ENCODE measurements at regions not wholly inside any gene's neighbourhood (a gene's known extent, or its start where the extent isn't known, plus 50 kb on each side); places are given as distances from the start of the nearest gene placed in this dataset.
"Not testable (repeated sequence)": the region's sequence is repeated elsewhere in the genome, so short reads cannot be mapped to it uniquely, and the experiment has no call there.

DNA sequence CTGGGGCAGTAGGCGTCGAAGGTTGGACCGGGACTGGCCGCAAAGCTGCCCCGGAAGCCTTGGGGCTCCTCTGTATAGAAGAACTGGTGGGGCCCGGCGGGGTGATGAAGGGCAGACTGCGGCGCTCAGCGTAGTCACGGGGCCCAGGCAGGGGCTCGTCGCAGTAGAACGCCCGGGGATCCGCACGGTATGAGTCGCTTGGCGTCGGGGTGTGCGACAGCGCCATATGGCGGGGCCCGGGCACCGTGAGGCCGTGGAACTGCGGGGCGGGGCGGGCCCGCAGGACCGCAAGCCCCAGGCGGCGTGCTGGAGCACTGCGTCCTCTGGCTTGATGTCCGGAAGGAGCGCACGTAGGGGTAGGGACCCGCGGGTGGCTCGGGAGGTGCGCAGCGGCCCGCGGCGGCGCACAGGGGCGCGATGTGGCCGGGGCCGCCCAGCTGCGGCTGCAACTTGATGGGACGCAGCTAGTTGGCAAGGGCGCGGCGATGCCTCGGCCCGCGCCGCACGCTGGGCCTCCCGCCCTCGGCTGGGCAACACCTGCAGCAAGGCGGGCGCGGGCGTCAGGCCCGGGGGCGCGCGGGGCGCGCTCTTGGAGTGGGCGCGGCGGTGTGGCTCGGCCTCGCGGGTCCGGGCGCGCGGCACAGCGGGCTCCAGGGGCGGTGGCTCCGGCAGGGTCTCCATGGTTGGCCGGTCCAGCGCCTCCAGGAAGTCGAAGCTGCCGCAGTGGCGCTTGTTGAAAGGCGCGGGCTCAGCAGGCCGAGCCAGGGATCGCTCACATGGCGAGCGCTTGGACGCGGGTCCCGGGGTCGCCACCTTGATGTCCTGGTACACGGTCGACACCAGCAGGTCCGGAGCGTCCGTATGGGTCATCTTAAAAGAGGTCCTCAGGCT lies 251.4 kb downstream of the ANKRD30B start:
- Mint-ChIP-seq H3K27me3 (ENCODE audit: unreplicated experiment) (peaks cover 3% of the 10 kb centered on the region), H3K4me3 (ENCODE audit: unreplicated experiment) (no peak overlapping the region), H3K36me3 (ENCODE audit: low read depth, unreplicated experiment) (no peaks in the 10 kb centered on the region), H3K27ac (ENCODE audit: unreplicated experiment) (no peak overlapping the region), H3K4me1 (ENCODE audit: unreplicated experiment) (no peaks in the 10 kb centered on the region), H3K9me3 (ENCODE audit: unreplicated experiment) (no peaks in the 10 kb centered on the region)
- DNase-seq (ENCODE audit: low spot score), result peak; percentile 26
- TF ChIP-seq, protein P1, sequence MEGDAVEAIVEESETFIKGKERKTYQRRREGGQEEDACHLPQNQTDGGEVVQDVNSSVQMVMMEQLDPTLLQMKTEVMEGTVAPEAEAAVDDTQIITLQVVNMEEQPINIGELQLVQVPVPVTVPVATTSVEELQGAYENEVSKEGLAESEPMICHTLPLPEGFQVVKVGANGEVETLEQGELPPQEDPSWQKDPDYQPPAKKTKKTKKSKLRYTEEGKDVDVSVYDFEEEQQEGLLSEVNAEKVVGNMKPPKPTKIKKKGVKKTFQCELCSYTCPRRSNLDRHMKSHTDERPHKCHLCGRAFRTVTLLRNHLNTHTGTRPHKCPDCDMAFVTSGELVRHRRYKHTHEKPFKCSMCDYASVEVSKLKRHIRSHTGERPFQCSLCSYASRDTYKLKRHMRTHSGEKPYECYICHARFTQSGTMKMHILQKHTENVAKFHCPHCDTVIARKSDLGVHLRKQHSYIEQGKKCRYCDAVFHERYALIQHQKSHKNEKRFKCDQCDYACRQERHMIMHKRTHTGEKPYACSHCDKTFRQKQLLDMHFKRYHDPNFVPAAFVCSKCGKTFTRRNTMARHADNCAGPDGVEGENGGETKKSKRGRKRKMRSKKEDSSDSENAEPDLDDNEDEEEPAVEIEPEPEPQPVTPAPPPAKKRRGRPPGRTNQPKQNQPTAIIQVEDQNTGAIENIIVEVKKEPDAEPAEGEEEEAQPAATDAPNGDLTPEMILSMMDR (IDR thresholded peaks at IDR 0.05; ENCODE audit: unreplicated experiment), result no peak

DNA sequence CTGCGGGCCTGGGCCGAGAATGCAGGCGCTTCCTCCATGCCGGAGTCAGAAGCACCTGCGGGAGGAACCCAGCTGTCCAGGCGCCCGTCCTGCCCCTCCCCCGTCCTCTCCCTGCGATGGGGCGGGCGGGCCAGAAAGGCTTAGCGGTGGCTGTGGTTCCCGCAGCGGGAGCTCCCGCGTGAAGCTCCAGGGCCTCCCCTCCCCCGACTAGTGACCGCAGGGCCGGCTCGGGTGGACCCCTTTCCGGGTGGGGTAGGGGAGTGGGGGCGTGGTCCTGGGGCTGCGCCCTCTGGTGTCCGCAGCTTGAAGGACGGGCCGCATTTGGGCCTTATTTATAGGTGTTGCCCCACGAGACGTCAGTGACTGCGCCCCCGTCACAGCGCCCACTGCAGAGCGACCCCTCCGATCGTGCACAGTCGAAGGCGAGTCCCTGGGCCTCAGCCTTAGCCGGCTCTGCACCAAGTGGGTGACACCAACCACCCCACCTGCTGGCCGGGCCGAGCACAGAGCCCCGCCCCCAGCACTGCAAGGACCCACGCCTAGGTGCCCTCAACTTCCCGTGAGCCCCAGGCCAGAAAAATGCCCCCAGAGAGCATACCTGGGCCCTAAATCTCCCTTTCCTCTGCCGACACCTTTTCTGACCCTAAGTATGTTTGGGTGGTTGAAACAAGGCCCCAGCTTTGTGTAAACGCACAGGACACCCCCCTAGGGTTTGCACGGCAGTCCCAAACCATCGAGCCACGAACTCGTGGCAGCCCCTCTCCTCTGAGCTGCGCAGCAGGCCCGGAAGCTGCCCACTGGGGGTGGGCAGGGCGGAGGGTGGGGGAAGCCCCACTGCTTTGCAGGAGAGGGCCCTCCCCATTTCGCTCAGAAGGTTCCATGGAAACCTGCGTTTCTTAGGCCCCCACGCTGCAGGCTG lies 252.4 kb downstream of the ANKRD30B start:
- DNase-seq (ENCODE audit: low spot score), result peak; percentile 32
- TF ChIP-seq, protein P1 (IDR thresholded peaks at IDR 0.05; ENCODE audit: unreplicated experiment), result peak; percentile 54
- not testable (repeated sequence) for H3K4me1 Mint-ChIP-seq (ENCODE audit: unreplicated experiment); H3K9me3 Mint-ChIP-seq (ENCODE audit: unreplicated experiment); H3K36me3 Mint-ChIP-seq (ENCODE audit: low read depth, unreplicated experiment); H3K27me3 Mint-ChIP-seq (ENCODE audit: unreplicated experiment); H3K4me3 Mint-ChIP-seq (ENCODE audit: unreplicated experiment); H3K27ac Mint-ChIP-seq (ENCODE audit: unreplicated experiment)

DNA sequence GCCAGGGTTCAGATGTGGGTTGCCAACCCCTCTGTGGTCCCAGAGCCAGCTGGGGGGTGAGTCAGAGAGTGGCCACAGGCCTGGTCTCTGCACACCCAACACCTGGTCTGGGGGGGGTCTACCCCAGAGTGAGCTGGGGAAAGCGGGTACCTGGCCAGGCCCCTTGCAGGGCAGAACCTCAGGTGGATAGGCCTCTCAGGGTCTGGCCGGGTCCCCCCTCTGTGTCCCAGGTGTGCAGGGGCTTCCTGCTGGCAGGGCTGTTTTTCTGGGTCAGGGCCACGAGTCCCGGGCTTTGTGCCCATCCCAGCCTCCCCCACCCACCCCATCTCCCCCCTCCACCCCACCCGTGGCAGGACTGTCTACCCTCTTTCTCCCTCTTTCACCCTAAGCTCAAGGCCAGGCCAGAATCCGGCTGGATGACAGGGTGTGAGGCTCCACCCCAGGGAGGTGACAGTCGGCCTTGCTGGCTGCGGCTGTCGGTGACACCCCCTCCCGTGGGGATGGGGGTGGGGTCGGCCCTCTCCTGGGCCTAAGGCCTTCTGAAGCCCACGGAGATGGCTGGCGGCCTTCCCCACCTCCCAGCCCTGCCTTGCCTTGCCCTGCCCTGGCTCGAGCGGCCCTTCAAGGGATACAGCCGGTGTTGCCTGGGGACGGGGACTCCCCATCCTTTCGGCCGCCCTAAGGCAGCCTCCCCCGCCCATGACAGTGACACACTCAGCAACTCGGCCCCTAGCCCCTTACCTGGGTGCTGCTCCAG lies 253.2 kb downstream of the ANKRD30B start:
- not testable (repeated sequence) for H3K4me3 Mint-ChIP-seq (ENCODE audit: unreplicated experiment)

DNA sequence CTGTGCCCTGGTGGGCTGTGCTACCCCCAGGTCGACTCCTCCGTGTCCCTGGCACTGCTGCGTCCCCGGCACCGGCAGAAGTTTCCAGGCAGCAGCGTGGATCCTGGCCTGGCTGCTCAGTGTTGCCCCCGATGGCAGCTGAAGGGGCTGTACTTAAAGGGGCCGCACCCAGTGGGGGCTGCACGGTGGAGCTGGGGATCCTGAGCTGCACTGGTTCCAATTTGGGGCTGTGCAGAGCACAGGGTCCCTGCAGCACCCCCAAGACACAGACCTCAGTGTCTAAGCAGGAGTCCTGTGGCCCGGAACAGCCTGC lies 253.8 kb downstream of the ANKRD30B start:
- not testable (repeated sequence) for H3K4me3 Mint-ChIP-seq (ENCODE audit: unreplicated experiment); H3K36me3 Mint-ChIP-seq (ENCODE audit: low read depth, unreplicated experiment); H3K4me1 Mint-ChIP-seq (ENCODE audit: unreplicated experiment); H3K27ac Mint-ChIP-seq (ENCODE audit: unreplicated experiment); DNase-seq (ENCODE audit: low spot score); H3K9me3 Mint-ChIP-seq (ENCODE audit: unreplicated experiment); H3K27me3 Mint-ChIP-seq (ENCODE audit: unreplicated experiment)

More for the DNA sequence above, 253.2 kb downstream of the ANKRD30B start:
- H3K9me3 Mint-ChIP-seq (ENCODE audit: unreplicated experiment); DNase-seq (ENCODE audit: low spot score); H3K36me3 Mint-ChIP-seq (ENCODE audit: low read depth, unreplicated experiment); H3K4me1 Mint-ChIP-seq (ENCODE audit: unreplicated experiment); H3K27ac Mint-ChIP-seq (ENCODE audit: unreplicated experiment); H3K27me3 Mint-ChIP-seq (ENCODE audit: unreplicated experiment): not testable (repeated sequence)

DNA sequence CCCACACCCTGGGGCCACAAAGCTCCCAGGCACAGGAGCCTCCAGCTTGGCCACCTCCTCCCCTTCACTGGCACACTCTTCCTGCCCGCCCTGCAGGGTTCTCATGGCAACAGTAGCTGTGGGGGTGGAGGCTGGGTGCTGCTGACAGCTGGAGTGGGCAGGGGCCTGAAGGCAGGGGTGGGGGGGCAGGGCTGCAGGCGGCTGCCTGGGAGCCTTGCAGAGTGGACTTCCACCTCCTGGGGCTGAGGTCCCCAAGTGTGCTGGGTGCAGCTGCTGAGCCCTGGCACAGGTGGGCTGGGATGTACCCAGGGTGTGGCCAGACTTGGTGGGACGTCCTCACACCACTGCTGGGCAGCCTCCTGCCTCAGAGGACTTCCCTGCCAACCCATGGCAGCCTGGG lies 254.8 kb downstream of the ANKRD30B start:
- H3K4me1 Mint-ChIP-seq (ENCODE audit: unreplicated experiment); H3K4me3 Mint-ChIP-seq (ENCODE audit: unreplicated experiment); H3K27ac Mint-ChIP-seq (ENCODE audit: unreplicated experiment); H3K9me3 Mint-ChIP-seq (ENCODE audit: unreplicated experiment); DNase-seq (ENCODE audit: low spot score): not testable (repeated sequence)
- Mint-ChIP-seq H3K27me3 (ENCODE audit: unreplicated experiment) (peaks cover 13% of the 10 kb centered on the region), H3K36me3 (ENCODE audit: low read depth, unreplicated experiment) (peaks cover 11% of the 10 kb centered on the region)

DNA sequence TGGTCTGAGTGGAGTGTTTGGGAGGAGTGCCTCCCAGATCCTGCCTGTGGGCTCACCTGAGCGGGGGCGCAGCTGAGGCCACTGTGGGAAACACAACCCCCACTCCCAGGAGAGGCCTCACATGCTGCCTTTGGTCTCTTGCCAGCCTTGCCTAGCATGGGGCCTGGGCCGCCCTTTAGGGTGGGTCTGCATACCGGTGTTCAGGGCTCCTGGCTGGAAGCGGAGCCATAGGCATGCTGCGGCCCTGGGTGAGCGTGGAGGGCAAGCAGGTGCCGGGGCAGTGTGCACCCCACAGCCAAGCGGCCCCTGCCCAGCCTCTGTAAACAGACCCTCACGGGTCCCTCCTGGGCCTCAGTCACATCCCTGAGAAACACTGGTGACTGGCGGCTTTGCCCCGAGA lies 255.3 kb downstream of the ANKRD30B start:
- not testable (repeated sequence) for H3K27ac Mint-ChIP-seq (ENCODE audit: unreplicated experiment); H3K9me3 Mint-ChIP-seq (ENCODE audit: unreplicated experiment); H3K4me1 Mint-ChIP-seq (ENCODE audit: unreplicated experiment); H3K4me3 Mint-ChIP-seq (ENCODE audit: unreplicated experiment); DNase-seq (ENCODE audit: low spot score)
- H3K36me3 Mint-ChIP-seq (ENCODE audit: low read depth, unreplicated experiment), result peaks cover 11% of the 10 kb centered on the region
- peaks cover 13% of the 10 kb centered on the region for H3K27me3 Mint-ChIP-seq (ENCODE audit: unreplicated experiment)

DNA sequence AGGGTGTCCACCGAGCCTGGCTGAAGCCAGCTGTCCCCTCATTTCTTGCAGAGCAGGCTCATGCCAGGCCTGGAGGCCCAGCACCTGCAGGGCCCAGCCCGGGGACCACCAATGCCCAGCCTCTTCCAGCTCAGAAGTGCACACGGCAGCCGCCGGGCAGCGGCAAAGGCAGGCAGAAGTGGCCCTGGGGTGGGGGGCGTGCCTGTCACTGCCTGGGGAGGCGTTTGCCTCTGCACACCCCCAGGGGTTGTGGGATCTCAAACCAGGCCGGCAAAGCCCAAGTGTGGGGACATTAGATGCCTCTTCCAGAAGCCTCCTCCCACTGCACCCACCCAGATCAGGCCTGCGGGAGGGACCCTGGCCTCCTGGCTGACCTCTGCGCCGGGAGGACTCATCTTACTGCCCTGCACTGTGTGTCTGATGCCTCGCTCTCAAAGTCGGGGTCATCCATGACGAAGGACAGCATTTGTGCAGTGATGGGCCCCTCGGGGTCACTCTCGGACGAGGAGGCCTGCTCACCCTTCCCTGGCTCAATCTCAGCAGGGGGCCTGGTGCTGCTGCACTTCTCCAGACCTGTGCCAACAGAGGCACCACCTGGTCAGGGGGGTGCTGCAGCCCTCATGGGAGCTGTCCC lies 255.8 kb downstream of the ANKRD30B start:
- H3K27ac Mint-ChIP-seq (ENCODE audit: unreplicated experiment); H3K4me1 Mint-ChIP-seq (ENCODE audit: unreplicated experiment): not testable (repeated sequence)

DNA sequence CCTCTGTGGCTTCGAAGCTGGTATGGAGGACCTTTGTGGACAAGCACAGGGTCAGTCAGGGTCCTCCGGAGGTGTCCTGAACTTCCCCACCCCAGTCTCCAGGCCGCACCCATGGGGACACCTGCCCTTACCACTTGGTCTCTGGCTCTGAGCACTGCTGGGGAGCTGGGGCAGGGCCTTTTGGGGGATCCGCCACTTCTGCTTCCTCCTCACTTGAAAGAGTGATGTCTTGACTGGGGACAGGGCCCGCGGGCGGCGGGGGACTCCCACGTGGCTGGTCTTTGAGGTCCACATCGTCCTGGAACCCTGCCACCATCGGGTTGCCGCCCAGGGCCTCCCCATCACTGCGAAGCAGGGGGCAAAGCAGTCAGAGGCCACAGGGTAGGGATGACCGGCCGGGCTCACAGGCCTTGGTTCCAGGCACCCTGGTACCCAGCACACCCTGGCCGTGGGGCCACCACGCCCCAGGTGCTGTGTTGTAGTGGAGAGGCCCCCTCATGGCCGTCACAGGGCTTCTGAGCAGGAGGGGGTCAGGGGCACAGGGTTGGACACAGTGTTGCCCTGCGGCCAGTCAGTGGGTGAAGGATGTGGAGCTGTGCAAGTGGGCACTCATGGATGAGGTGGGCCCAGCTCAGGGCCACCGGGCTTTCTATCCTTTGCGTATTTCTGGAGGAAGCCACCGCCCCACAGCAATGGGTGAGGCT lies 256.4 kb downstream of the ANKRD30B start:
- DNase-seq (ENCODE audit: low spot score); H3K4me3 Mint-ChIP-seq (ENCODE audit: unreplicated experiment); H3K9me3 Mint-ChIP-seq (ENCODE audit: unreplicated experiment); H3K27ac Mint-ChIP-seq (ENCODE audit: unreplicated experiment); H3K4me1 Mint-ChIP-seq (ENCODE audit: unreplicated experiment): not testable (repeated sequence)
- Mint-ChIP-seq H3K27me3 (ENCODE audit: unreplicated experiment) (peaks cover 13% of the 10 kb centered on the region), H3K36me3 (ENCODE audit: low read depth, unreplicated experiment) (peaks cover 11% of the 10 kb centered on the region)

More for the DNA sequence above, 255.8 kb downstream of the ANKRD30B start:
- H3K4me3 Mint-ChIP-seq (ENCODE audit: unreplicated experiment); DNase-seq (ENCODE audit: low spot score); H3K9me3 Mint-ChIP-seq (ENCODE audit: unreplicated experiment): not testable (repeated sequence)
- H3K27me3 Mint-ChIP-seq (ENCODE audit: unreplicated experiment), result peaks cover 14% of the 10 kb centered on the region
- peaks cover 11% of the 10 kb centered on the region for H3K36me3 Mint-ChIP-seq (ENCODE audit: low read depth, unreplicated experiment)

All from endothelial cell (in vitro differentiated cells).